HCT116 (cell line): ENCODE measurements at regions not wholly inside any gene's neighbourhood (a gene's known extent, or its start where the extent isn't known, plus 50 kb on each side); places are given as distances from the start of the nearest gene placed in this dataset.

Experiments used
- CEBPB ChIP-seq: IDR thresholded peaks from 2 replicates; pipeline ENCODE4 v1.6.1; 2012; ENCODE audit warnings: low read depth
- EZH2 ChIP-seq: fragments of 200-600 bp; sonication (generic); IDR thresholded peaks from 2 replicates; pipeline ENCODE4 v1.6.1; 2017; ENCODE audit warnings: antibody characterized with exemption, mixed run types
- EZH2phosphoT487 ChIP-seq: fragments of 200-600 bp; IDR thresholded peaks from 2 replicates; pipeline ENCODE4 v1.6.1; 2018; ENCODE audit warnings: antibody characterized with exemption, borderline replicate concordance
- FOSL1 ChIP-seq: IDR thresholded peaks from 2 replicates; pipeline ENCODE4 v1.6.1; 2012; ENCODE audit warnings: low read depth
- MAX ChIP-seq: IDR thresholded peaks from 2 replicates; pipeline ENCODE4 v1.6.1; 2012
- POLR2A ChIP-seq: IDR thresholded peaks from 2 replicates; pipeline ENCODE4 v1.7.0; 2011; ENCODE audit warnings: borderline replicate concordance; ENCODE audit not compliant: insufficient read depth, insufficient read length; ENCODE audit errors: extremely low read depth
- POLR2AphosphoS5 ChIP-seq: IDR thresholded peaks from 2 replicates; pipeline ENCODE4 v1.6.1; 2011; ENCODE audit warnings: mild to moderate bottlenecking, low read depth, low read length, moderate library complexity
- SIN3A ChIP-seq: IDR thresholded peaks from 2 replicates; pipeline ENCODE4 v1.6.1; 2012; ENCODE audit warnings: low read depth
- SP1 ChIP-seq: IDR thresholded peaks from 2 replicates; pipeline ENCODE4 v1.6.1; 2012; ENCODE audit warnings: low read depth
- YY1 ChIP-seq: IDR thresholded peaks from 2 replicates; pipeline ENCODE4 v1.6.1; 2011; ENCODE audit warnings: low read length, low read depth, moderate library complexity, mild to moderate bottlenecking; ENCODE audit not compliant: insufficient replicate concordance; ENCODE audit errors: extremely low read depth
- ZBTB33 ChIP-seq: IDR thresholded peaks from 2 replicates; pipeline ENCODE4 v1.6.1; 2011; ENCODE audit warnings: mild to moderate bottlenecking, low read length, moderate library complexity; ENCODE audit not compliant: insufficient replicate concordance; ENCODE audit errors: extremely low read depth
- TF ChIP-seq, protein P1 (sequence below), 3 experiments: fragments of 200-600 bp in 1 of 3; sonication (generic) in 1 of 3; IDR thresholded peaks in 2 of 3; conservative IDR thresholded peaks in 1 of 3; 2 replicates each; pipeline ENCODE4 v1.5.1; 2012 to 2017; ENCODE audit warnings: low read depth in 2 of 3, low read length in 2 of 3, antibody characterized with exemption in 1 of 3, borderline replicate concordance in 1 of 3, control low read depth in 1 of 3, mild to moderate bottlenecking in 1 of 3, mixed read lengths in 1 of 3, mixed run types in 1 of 3, moderate library complexity in 1 of 3; ENCODE audit not compliant: insufficient read depth in 1 of 3
- TF ChIP-seq, protein P2 (sequence below): IDR thresholded peaks from 2 replicates; pipeline ENCODE4 v1.6.1; 2012; ENCODE audit warnings: low read depth

- no peak for TF ChIP-seq POLR2AphosphoS5
- TF ChIP-seq, protein P1, sequence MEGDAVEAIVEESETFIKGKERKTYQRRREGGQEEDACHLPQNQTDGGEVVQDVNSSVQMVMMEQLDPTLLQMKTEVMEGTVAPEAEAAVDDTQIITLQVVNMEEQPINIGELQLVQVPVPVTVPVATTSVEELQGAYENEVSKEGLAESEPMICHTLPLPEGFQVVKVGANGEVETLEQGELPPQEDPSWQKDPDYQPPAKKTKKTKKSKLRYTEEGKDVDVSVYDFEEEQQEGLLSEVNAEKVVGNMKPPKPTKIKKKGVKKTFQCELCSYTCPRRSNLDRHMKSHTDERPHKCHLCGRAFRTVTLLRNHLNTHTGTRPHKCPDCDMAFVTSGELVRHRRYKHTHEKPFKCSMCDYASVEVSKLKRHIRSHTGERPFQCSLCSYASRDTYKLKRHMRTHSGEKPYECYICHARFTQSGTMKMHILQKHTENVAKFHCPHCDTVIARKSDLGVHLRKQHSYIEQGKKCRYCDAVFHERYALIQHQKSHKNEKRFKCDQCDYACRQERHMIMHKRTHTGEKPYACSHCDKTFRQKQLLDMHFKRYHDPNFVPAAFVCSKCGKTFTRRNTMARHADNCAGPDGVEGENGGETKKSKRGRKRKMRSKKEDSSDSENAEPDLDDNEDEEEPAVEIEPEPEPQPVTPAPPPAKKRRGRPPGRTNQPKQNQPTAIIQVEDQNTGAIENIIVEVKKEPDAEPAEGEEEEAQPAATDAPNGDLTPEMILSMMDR (IDR thresholded peaks at IDR 0.05 in 2 of 3, conservative IDR thresholded peaks at IDR 0.05 in 1 of 3; ENCODE audit: borderline replicate concordance in 1 of 3, insufficient read depth in 1 of 3, low read depth in 2 of 3, low read length in 2 of 3) = no peak
- no peak for TF ChIP-seq MAX
- no peak for TF ChIP-seq ZBTB33
- TF ChIP-seq, protein P2, sequence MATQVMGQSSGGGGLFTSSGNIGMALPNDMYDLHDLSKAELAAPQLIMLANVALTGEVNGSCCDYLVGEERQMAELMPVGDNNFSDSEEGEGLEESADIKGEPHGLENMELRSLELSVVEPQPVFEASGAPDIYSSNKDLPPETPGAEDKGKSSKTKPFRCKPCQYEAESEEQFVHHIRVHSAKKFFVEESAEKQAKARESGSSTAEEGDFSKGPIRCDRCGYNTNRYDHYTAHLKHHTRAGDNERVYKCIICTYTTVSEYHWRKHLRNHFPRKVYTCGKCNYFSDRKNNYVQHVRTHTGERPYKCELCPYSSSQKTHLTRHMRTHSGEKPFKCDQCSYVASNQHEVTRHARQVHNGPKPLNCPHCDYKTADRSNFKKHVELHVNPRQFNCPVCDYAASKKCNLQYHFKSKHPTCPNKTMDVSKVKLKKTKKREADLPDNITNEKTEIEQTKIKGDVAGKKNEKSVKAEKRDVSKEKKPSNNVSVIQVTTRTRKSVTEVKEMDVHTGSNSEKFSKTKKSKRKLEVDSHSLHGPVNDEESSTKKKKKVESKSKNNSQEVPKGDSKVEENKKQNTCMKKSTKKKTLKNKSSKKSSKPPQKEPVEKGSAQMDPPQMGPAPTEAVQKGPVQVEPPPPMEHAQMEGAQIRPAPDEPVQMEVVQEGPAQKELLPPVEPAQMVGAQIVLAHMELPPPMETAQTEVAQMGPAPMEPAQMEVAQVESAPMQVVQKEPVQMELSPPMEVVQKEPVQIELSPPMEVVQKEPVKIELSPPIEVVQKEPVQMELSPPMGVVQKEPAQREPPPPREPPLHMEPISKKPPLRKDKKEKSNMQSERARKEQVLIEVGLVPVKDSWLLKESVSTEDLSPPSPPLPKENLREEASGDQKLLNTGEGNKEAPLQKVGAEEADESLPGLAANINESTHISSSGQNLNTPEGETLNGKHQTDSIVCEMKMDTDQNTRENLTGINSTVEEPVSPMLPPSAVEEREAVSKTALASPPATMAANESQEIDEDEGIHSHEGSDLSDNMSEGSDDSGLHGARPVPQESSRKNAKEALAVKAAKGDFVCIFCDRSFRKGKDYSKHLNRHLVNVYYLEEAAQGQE = no peak
- no peak for TF ChIP-seq EZH2
- no peak for TF ChIP-seq POLR2A
- no peak for TF ChIP-seq CEBPB
- TF ChIP-seq SIN3A = no peak
- no peak for TF ChIP-seq YY1
- no peak for TF ChIP-seq EZH2phosphoT487
- no peak for TF ChIP-seq FOSL1
- no peak for TF ChIP-seq SP1
These were observed 224.2 kb upstream of the AUTS2 start for GRCh38 chr7:69374044-69374425.
